GM18502 (cell line): ENCODE measurements at regions not wholly inside any gene's neighbourhood (a gene's known extent, or its start where the extent isn't known, plus 50 kb on each side); places are given as distances from the start of the nearest gene placed in this dataset.

ENCODE experiments used
- ATAC-seq: cut with Tn5 transposase; IDR thresholded peaks from one replicate; pipeline ENCODE4 v1.9.1; 2021; ENCODE audit warnings: mild to moderate bottlenecking; ENCODE audit not compliant: unreplicated experiment, poor library complexity

DNA sequence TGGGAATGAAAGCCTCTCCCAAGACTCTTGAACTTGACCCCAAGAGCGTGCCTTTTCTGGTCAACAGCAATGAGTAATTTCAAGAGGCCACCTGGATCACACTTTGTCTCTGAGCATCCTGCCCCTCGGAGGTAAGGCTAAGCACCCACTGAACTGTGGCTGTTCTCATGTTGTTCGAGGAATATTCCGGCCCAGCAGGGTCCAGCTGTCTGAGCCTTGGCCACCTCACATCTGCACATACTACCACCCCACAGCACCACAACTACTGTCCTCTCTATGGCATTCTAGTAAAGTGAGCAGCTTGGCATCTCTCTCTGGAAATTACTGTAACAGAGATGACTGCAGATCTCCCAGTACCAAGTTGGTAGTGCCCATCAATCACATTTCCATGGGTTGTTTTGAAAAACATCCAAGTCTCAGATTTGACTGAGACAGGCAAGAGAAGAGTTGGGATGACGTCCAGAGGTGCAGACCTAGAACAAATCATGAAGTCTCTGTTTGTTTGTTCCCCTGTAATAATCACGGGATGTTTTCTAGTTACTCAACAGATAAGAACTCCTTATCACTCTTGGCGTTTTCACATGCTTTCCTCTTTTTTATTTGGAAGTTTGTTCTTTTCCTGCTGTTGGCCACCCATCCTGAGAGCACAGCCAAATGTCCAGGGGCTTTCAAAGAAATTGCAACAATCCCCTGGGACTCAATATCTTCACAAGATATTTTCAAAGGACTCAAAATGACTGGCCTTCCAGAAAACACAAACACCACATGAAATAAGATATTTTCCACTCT, 336.0 kb upstream of the TNP1 start:
- no peak for ATAC-seq

DNA sequence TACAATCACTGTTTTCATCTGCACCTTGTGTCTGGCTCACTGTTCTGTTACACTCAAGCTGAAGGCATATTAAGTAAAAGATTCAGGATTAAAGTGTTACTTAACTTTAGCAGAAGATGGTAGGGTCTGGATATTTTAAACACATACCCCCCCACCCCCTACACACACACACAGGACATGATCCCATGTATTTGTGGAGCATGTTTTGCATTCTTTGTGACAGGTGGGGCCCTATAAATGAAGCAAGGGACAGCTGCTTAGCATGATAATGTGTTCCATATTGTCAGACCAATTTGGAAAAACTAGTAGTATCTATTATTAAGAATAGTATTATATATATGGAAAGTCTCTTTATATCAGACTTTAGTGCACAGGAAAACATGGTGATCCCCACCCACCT, 335.2 kb upstream of the TNP1 start:
- ATAC-seq = no peak

DNA sequence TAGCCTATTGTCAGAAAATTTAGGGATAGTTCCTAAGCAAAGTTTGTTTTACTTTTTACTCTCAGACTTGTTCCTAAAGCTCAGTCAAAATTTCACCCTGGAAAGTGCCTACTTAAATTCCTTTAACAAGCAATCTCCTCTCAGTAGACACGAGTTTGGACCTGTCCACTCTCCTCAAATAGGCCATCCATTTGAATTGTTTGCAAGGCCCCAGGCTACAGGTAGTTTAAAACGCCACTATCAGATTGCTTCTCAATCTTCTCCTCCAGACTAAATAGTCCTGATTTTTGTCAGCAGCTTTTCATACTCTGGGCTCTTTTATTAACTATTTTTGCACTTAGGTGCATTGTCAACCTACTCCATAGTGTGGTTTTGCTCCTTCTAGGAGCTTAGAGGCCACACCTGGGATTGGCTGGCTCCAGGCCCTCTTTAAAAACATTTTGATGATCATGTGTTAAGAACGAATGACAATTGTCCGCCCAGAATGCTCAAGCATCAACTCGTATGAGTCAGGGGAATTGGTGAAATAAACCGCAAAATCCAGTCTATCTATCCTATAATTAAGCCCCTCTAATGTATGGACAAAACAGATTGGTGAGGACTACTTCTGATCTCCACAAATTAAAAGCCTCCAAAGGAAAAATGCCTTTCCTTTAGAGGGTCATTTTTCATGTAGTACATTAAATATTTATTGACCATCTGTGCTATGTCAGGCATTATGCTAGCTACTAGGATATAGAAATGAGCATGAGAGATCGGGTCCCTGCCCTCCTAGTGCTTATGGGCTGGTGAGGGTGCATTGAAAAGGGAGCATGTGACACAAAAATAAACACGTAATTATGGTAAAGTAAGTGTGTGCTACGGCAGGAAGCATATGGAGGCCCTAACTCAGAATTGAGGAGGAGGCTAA, 333.8 kb upstream of the TNP1 start:
- no peak for ATAC-seq

DNA sequence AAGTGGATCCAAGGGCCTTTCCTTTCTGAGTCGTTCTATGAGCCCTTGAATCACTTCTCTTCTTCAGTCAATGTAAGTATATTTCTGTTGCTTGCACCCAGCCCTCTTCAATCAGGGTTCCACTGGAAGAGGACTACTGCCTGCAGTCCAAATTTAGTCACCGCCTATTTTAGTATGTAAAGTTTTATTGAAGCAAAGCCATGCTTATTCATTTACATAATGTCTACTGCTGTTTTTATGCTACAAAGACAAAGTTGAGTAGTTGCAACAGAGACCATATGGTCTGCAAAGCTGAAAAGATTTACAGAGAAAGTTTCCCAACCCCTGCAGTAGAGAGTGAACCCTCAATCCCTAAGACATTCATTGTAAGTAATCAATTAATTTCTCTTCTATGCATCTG, 332.5 kb upstream of the TNP1 start:
- no peak for ATAC-seq

DNA sequence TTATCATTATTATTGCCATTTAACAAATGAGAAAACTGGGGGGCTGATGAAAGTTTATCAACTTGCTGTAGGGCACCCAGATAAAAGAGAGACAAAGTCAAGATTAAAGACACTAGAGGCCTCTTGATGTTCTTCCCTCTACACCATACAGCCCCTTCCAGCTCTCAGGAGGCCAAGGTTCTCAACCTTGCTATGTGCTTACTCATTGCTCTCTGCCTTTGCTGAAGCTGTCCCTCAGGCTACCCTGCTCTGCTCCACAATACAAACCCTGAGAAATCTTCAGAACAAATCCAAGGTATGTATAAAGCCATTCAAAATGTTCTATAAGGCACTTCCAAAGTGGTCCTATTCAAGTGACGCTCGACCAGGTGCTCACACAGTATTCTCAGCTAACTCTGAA, 329.9 kb upstream of the TNP1 start:
- ATAC-seq = no peak

DNA sequence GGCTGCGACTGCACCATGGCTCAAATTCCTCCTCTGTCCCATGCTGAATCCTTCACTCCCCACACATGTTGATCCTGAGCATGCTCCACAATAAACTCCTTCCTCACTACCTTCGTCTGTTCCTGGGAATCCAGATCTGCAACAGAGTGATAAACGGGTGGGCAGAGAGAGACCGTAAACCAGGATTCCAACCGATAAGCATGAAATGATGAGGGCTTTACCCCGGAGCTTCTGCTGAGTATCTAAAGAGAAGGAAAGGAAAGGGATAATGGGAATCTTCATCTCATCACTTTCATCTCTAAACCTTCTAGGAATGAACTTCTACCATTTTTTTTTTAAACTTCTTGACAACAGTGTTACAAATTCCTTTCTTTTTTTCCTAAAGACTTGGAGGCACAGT, 329.3 kb upstream of the TNP1 start:
- ATAC-seq = no peak

DNA sequence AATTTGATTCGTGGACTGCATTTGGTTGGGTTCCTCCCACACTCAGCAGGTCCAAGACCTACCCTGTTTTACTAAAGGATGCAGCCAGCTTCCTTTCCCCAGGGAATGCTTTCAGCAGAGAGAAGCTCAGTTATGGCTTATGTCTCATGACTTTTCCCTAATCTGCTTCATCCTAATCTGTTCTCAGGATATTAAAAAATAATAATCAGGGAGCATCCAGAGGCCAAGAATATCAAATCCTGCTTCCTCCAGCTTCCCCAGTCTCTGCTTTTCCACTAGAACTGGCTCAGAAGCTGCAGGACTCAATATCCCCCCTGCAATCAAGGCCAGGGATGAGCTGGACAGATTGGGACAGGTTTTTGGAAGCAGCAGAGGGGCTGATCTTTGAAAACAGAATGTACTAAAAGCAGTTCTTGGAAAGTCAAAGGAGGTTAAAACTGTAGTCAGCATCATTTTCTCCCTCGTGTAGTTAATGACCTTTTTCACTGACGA, 326.9 kb upstream of the TNP1 start:
- no peak for ATAC-seq

DNA sequence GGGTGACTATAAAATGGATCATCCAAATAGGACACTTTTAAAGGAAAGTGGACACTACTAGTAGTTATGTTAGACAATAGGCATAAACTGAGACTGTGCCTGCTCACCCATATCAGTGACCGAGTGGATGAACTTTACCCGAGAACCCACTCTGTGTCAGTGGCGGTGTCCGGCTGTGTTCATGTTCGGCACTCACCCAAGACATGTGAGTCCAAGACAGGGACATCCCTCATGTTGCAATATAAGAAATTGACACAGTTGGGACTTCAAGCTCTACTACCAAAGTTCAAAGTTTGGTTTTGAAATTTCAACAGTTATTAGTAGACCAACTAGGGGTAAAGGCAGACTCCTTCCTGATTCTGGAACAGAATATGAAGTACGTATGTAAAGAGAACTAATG, 326.3 kb upstream of the TNP1 start:
- no peak for ATAC-seq

DNA sequence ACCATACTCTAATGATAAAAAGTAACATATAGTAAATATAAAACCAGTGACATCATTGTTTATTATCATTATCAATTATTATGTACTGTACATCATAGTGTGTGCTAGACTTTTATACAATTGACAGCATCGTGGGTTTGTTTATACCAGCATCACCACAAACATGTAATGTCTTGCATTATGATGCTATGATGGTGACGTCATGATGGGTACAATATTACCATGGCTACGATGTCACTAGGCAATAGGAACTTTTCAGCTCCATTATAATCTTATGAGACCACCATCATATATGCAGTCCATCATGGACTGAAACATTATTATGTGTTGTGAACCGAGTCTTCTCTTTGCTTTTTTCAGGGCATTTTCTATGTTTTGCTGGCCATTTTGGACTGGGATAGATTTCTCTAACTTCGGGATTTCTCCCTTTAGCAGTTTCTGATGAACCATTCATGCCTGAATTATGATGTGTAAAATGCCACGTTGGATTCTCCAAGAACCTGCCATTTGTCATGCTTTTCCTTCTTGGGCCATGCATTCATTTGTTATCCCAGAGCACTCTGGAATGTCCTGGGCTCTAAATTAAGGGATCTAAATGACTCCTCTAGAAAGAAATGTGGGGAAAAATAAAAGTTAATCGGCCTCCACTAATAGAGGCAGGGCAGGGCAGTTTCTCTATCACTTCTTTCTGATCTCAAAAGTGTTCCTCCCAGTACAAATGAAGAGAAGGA, 325.6 kb upstream of the TNP1 start:
- ATAC-seq = no peak

DNA sequence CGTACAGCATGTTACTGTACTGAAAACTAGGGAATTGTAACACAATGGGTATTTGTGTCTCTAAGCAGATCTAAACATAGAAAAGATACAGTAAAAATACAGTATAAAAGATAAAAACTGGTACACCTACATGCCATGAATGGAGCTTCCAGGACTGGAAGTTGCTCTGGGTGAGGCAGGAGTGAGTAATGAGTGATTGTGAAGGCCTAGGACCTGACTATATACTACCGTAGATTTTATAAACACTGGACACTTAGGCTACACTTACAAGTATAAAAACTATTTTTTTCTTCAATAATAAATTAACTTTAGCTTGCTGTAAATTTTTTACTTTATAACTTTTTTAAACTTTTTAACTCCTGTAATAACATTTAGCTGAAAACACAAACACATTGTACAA, 324.4 kb upstream of the TNP1 start:
- no peak for ATAC-seq

DNA sequence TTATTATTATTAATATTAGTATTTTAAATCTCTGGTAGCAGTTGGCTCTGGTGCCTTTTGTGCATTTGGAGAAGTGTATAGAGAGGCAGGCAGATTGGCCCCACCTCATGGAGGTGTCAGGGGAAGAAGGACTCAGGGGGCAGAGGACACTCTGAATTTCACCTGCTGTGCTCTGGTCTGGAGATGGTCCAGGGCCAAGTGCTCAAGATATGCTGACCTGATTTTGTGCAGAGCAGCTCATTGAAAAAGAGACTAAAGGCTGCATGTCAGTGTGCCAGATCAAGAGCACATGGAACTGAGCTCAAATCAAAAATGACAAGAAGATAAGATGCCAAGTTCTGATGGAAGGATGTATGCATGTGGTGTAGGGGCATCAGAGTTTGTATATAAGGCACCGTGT, 323.6 kb upstream of the TNP1 start:
- ATAC-seq = no peak

DNA sequence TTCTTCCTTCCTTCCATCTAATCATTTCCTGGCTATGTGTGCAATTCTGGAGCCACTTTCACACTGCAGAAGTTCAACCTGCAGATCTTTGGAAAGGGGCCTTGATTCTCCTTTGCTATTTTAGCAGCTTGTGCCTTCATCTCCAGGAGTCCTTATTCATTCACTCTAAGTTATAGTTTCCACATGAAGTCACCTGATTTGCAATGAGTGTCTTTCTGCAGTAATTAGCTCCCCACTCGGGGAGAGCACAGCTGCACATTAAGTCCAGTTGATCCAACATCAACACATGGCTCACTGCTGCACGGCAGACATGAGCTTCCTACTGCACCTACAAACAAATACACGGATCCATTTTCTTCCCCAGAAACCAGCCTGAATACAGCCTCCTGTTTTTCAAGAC, 323.1 kb upstream of the TNP1 start:
- no peak for ATAC-seq

DNA sequence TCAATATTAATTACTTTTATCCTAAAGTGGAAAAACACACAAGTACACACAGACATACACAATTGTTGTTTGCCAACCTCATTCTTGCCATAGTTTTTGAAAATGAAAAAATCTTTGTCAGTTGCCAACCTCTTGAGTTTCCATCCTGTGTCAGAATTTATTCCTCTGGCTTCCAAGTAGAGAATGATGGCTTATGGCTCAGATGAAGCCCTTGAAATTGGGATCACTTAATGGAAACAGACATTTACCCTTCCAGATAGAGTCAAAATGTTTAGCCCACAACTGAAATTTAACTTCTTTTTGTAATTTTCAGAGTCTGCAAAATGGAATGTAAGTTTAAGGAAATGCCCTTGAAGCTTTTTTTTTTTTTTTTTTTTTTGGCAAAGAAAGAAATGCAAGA, 321.6 kb upstream of the TNP1 start:
- no peak for ATAC-seq

DNA sequence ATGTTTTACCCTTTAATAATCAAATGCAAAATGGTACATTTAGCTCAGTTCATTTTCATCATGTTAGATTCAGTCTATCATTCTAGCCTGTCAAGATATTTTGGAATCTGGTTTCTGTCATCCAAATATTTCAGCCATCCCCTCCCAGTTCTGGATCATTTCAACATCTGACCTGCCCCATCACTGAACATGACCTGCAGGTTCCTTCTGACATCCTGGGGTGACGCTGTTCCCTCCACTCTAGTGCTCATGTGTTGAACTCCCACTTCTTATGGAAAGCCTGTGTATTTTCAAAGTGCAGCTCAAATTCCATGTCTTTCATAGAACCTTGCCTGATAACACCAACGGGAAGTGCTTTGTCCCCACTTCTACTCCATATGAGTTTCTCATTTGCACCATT, 320.0 kb upstream of the TNP1 start:
- no peak for ATAC-seq

DNA sequence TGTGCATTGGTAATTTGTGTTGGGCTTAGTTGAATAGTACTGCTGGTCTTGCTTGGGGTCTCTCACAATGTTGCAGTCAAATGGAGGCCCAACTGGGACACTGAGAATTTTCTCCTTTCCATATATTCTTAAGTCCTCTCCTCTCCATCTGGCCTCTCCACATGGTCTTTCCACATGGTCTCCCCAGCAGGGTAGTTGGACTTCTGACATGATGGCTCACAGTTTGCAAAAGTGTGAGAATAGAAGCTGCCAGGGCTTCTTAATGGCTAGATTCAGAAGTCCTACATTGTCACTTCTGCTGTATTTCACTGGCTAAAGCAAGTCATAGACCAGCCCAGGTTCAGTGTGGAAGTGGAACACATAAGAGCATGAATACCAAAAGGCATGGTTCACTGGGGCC, 318.5 kb upstream of the TNP1 start:
- ATAC-seq = no peak

DNA sequence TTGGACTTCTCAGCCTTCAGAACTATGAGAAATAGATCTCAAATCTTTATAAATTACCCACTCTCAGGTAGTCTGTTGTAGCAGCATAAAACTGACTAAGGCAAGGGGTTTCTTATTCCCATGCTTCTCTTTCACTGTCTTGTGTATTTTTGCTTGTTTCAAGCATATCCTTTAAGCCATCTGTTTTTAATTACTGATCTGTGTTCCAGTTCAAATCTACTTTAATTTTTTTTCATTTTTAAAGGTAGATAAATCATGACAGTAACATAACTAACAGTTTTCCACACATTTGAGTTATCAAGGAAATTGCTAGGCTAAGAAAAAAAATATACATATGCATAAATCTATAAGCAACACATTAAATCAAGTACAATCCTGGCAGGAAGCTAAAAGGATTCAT, 317.9 kb upstream of the TNP1 start:
- no peak for ATAC-seq

DNA sequence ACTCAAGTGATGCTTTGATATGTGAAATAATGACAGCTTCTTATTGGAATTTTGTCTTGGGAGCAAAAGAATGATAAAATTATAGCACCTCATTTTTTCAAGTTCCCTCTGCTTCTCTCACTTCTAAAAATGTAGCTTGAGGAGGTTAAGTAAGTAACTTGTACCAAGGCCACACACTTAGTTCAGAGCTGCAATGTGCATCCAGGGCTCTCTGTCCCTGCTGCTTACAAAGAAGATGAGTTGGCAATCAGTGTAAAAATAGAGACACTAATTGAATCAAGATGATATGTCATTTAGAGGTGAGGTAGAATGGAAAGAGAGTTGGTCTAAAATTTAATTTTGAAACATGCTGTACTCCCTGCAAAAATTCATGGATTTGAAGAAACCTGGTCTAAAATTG, 312.0 kb upstream of the TNP1 start:
- no peak for ATAC-seq

DNA sequence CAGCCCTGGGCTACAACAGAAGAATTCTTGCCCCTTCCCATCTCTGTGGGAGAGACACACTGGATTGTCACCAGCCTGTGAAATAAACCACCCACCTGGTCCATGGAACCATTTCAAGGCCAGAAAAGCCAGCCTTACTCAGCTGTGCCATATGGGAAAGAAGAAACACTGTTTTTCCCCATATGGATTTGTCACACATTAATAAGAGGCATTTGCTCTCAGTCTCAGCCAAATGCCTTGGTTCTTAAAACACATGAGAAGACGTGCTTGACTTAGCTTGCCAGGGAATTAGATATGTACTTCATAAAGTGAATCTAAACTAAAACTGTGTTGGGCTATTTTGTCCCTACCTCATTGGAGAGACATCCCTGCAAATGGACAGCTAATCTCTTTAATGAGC, 308.6 kb upstream of the TNP1 start:
- no peak for ATAC-seq

DNA sequence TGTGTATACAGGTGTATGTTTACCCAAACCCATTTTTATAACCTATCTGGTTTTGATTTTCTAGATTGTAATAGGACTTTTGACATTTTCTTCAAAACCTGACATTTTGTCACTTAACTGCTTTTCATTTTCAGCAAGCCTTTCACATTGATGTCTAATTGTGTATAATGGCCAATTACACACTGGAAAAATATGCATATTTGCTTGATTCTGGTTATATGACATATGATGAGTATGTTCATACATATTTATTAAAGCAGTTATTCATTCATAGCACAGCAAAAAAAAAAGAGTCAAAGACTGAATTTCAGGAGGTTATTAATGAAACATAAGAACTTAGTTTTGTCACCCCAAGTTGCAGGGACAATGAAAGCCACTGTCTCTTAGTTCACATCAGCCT, 307.7 kb upstream of the TNP1 start:
- ATAC-seq = no peak

DNA sequence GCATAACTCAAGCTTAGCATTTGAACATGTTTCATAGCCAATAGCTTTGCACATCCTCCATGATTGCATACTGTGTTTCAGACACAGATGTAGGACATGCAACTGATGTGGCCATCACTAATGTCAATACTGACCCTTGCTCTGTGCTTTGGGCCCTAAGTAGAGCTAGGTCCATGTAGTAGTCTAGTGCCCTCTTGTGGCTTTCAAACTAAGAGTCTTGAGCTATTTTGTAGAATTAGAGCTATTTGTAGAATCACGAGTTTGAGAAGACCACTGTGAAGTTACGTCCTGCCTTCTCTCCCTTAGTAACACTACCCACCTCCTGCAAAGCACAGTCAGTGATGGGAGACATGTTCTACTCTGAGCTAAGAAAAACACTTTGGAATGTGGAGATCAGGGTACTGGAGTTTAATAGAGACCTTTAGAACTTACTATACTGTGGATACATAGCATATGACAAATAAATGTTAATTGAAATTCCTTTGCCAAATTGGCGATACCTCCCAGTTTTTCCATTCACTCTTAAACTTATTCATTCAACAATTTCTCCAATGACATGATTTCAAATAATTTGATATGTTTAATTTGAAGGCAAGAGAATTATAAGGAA, 306.5 kb upstream of the TNP1 start:
- ATAC-seq = no peak

DNA sequence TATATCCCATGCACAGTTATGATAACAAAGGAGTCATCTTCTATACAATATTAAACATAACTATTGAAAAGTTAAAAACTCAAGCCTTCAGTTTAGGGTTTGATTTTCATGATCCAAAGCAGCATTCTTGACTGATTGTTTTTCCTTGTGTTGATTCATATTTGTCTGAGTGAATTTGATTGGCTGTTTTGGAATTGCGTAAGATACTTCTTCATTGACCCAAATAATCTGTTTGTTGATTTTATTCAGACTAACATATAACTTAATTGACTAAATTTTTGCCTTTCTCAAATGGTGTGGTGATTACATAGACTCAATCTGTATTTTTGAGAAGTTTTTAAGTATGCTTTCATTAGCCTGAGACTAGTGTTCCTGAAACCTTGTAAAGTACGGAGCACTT, 305.7 kb upstream of the TNP1 start:
- no peak for ATAC-seq
